GM18505 (cell line): ENCODE measurements at regions not wholly inside any gene's neighbourhood (a gene's known extent, or its start where the extent isn't known, plus 50 kb on each side); places are given as distances from the start of the nearest gene placed in this dataset.

Experiments used
- ATAC-seq: cut with Tn5 transposase; IDR thresholded peaks from one replicate; pipeline ENCODE4 v1.9.1; 2021; ENCODE audit not compliant: unreplicated experiment
- POLR2A ChIP-seq: IDR thresholded peaks from 4 replicates; pipeline ENCODE4 v1.6.1; 2011; ENCODE audit warnings: borderline replicate concordance; ENCODE audit not compliant: insufficient read depth, insufficient read length; ENCODE audit errors: extremely low read depth

- TF ChIP-seq POLR2A, result no peak
- ATAC-seq, result no peak
Measured at GRCh38 chr11:47911149-47911548, 63.0 kb upstream of the NUP160 start.

GRCh38 chr11:47908198-47908597 is 60.0 kb upstream of the NUP160 start:
- no peak for TF ChIP-seq POLR2A
- ATAC-seq, result no peak

- no peak for ATAC-seq
- TF ChIP-seq POLR2A, result no peak
Measured at GRCh38 chr11:47907499-47907898, 59.3 kb upstream of the NUP160 start.

- no peak for ATAC-seq
Measured at GRCh38 chr11:47906066-47906465, 57.9 kb upstream of the NUP160 start.

GRCh38 chr11:47905358-47906059 is 57.4 kb upstream of the NUP160 start:
- no peak for TF ChIP-seq POLR2A
- no peak for ATAC-seq

More at GRCh38 chr11:47906066-47906465, 57.9 kb upstream of the NUP160 start:
- no peak for TF ChIP-seq POLR2A

GRCh38 chr11:47904808-47905207 is 56.7 kb upstream of the NUP160 start:
- no peak for ATAC-seq
- no peak for TF ChIP-seq POLR2A

- no peak for ATAC-seq
- TF ChIP-seq POLR2A, result no peak
Measured at GRCh38 chr11:47904048-47904447, 55.9 kb upstream of the NUP160 start.

GRCh38 chr11:47899801-47900200 is 51.7 kb upstream of the NUP160 start:
- TF ChIP-seq POLR2A, result peak; percentile 23
- ATAC-seq, result peak; percentile 97
